ENCODE measurements at regions not wholly inside any gene's neighbourhood (a gene's known extent, or its start where the extent isn't known, plus 50 kb on each side); places are given as distances from the start of the nearest gene placed in this dataset.
"Not testable (repeated sequence)": the region's sequence is repeated elsewhere in the genome, so short reads cannot be mapped to it uniquely, and the experiment has no call there.

GRCh38 chr6:43891072-43891870 lies 121.3 kb downstream of the VEGFA start:
- no peak for DNase-seq

DNA sequence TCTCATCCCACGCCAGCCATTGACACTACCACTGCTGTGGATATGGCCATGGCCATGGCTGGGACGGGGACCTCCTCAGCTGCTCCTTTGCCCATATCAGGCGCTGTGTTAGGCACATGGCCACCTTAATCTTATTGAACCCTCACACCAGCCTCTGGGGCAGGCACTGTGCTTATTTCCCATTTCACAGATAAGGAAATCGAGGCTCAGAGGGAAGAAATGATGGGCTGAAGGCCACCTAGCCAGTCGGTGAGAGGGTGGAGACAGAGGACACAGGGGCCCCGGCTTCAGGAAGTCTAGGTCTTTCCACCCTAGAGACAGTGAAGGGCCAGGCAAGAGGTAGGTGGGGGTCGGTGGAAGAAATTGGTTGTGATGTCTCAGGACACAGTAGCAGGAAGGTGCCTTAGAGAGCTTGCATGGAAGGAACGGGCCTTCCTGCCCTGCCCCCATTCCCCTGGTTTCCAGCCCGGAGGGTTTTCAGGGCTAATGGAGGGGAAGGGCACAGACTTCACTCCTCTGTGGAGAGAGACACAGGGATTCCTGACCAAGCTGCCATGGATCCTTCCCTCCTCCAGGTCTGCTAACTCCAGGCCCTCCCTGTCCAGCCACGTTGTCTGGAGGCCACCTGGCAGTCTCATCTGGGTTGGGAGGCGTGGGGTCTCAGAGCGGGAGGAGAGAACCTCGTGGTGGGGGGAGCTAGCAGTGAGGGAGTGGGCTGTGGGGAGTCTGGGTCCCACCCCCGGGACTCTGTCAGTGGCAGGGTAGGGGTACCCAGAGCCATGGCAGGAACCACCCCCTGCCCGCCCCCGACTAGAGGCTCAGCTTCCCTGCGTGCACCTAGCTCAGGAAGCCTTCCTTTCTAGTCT lies 120.4 kb downstream of the VEGFA start:
- no peak for DNase-seq

DNA sequence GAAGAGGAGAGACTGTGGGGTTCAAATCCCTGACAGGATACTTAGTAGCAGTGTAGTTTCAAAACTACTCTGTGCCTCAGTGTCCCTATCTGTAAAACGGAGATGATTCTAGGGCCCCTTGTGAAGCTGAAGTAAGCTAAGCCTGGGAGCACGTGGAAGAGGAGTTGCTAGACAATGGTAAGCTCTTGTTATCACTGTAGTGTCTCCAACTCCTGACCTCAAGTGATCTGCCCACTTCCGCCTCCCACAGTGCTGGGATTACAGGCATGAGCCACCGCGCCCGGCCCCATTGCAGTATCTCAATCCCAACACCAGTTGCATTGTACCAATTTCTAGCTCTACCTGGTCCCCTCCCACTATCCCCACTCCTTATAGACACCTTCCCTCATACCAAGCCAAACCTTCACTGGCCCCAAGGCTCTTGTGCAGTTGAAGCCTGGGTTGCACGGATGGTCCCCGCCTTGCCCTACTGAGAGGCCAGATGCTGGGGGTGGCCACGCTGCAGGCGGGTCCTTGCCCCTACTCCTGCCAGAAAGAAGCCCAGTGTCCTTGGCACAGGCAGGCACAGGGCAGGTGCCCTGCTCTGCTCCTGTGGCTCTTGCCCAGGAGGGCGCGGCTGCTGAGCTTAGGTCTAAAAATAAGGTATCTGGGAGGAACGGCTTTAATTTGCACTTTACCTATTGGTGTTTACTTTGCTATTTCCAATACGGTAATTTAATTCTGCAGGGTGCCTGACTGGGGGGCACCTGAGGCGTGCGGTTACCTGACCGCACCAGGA lies 118.1 kb downstream of the VEGFA start:
- DNase-seq = no peak

- no peak for DNase-seq
These were observed 117.4 kb downstream of the VEGFA start for GRCh38 chr6:43887340-43887858.

GRCh38 chr6:43886717-43887339 lies 116.8 kb downstream of the VEGFA start:
- DNase-seq = no peak

DNA sequence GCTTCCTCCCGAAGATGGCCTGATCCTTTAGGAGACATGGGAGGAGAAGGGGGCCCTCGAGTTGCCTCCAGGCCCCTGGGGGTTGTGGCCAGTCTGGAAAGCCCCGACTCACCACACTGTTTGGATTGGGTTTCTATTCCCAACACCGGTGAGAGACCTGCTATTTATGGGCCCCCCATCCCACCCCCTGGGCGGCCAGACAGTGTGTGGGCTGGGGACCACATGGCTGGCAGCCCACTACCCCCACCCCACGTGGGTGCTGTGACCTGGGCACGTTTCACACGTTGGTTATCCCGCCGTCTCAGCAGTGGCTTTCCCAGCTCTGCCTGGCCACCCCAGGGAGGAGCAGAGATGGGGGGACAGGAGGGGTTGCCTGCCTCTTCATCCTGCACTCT lies 116.1 kb downstream of the VEGFA start:
- no peak for DNase-seq

- no peak for DNase-seq
These were observed 115.5 kb downstream of the VEGFA start for GRCh38 chr6:43885399-43886066.

DNA sequence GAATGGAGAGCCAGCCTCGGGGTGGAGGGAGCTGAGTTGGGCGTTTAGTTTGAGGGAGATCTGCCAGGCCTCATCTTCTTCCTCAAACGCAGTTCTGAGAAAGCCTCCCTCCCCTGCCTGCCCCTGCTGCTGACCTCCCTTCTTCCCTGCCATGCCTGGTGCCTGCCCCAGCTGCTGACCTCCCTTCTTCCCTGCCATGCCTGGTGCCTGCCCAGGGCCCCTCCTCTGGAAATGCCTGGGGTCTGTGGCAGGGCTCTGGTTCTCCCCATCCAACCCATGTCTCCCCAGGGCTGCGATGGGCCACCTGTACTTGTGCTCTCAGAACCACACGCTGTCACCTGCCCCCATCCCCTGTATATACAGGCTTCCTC lies 114.6 kb downstream of the VEGFA start:
- peak in 1 of 56 donors; percentile 6 for DNase-seq

DNA sequence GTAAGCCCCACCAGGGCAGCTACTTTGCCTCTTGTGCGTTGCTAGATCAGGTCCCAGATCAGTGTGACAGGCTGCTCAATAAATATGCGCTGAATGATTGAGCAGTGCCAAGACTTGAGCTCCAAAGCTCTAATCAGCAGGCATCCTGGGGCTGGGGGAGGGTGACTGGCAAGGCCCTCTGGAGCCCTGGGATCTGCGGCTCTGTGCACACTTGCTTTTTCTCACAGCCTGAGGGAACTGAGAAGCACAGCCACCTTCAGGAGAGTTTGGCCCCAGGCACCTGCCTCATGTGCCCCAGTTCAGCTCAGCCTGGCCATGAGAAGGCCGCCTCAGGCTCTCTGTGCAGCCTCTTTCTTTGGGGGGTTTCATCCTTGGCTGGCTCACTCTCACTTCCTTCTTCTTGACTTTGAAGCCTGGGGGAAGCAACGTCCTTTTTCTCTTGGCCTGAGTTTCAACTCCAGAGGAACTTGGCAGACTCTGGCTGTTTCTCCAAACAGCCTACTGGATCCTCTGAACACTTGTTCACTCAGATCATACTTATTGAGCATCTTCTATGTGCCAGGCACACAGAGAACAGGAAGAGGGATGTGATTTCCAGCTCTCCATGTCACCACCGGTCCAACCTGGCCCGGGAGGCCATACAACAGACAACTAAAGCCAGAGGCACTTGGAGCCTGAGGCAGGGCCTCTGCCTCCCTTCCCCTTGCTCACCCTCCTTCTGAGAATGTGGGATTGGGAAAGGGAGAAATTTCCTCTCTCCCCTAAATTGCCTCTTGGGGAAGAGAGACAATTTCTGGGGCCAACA lies 114.0 kb downstream of the VEGFA start:
- peak in 3 of 56 donors; percentile 13 to 20 (median 14) for DNase-seq

DNA sequence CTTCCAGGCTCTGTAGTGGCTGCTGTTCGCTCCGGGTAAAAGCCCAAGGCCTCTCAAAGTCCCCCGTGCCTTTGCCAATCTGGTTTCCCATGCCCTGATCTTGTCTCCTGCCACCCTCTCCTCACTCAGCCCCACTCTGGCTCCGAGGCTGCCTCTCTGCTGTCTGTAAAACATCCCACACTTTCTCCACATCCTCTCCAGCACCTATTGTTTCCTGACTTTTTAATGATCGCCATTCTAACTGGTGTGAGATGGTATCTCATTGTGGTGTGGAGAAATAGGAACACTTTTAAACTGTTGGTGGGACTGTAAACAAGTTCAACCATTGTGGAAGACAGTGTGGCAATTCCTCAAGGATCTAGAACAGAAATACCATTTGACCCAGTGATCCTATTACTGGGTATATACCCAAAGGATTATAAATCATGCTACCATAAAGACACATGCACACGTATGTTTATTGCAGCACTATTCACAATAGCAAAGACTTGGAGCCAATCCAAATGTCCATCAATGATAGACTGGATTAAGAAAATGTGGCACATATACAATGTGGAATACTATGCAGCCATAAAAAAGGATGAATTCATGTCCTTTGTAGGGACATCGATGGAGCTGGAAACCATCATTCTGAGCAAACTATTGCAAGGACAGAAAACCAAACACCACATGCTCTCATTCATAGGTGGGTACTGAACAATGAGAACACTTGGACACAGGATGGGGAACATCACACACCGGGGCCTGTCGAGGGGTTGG lies 112.9 kb downstream of the VEGFA start:
- DNase-seq = not testable (repeated sequence)

- DNase-seq = no peak
These were observed 110.5 kb downstream of the VEGFA start for GRCh38 chr6:43880236-43881137.

DNA sequence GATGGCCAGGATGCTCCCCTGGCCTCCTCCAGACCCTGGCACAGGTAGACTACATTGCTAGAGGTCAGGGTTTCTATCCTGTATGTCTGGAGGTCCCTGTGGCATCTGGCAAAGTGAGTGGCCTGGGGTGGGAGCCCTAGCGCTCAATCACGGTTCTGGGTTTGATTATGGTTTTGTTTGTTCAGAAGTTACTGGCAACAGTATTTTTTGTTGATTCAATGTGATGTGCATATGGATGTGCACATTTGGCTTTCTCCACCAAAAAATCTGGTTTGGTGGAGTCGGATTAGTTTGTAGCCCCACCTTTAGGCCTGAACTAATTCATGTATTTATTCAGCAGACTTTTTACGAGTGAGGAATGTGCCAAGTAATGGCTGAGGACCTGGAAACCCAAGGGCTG lies 109.7 kb downstream of the VEGFA start:
- DNase-seq = no peak

GRCh38 chr6:43878823-43879495 lies 108.9 kb downstream of the VEGFA start:
- peak in 51 of 56 donors; percentile 19 to 84 (median 56) for DNase-seq

- no peak for DNase-seq
These were observed 108.2 kb downstream of the VEGFA start for GRCh38 chr6:43878127-43878634.

DNA sequence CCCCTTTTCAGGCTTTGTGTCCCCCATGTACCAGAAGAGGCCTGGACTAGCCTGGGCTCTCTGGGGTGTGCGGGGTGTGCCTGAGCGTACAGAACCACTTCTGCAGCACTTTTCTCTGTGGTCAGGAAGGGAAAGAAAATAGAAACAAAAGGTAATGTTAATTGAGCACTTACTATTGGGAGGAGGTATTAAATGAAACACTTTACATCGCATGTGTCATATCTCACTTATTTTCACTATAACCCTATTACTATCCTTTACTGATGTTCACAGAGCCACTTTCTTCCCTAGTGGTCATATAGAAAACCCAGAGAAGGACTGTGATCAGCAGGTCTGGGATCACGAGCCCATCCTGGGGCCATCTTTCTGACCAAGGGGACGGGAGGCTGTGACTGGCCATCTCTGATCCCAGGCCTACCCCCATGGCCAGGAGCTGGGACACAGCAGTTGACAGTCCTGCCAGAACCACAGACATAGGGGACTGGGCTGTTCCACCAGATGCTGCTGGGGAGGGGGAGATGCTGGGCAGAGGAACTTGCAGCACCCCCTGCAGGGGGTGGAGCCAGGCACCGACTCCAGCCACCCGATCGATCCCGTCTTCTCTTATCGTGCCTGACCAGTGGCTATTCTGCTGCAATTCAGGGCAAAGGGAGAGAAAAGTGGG lies 107.6 kb downstream of the VEGFA start:
- DNase-seq = no peak

DNA sequence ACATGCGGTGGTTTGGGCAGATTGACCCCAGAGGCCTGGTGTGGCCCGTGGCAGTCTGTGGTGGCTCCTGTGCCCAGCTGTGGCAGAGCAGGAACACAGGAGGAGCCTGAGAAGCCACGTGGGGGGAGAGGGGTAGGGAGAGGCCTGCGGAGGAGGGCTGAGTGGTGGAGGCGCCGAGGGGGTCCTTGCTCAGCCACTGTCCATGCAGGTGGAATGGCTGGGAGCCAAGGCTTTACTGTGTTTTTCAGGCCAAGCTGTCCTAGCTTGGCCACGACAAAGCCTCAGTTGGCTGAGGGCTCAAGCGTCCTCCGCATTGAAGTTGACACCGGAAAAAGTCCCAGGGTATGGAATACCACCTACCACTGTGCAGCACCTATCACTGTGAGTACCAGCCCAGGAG lies 107.0 kb downstream of the VEGFA start:
- DNase-seq = no peak
